ENCODE measurements at regions not wholly inside any gene's neighbourhood (a gene's known extent, or its start where the extent isn't known, plus 50 kb on each side); places are given as distances from the start of the nearest gene placed in this dataset.
"Not testable (repeated sequence)": the region's sequence is repeated elsewhere in the genome, so short reads cannot be mapped to it uniquely, and the experiment has no call there.

DNA sequence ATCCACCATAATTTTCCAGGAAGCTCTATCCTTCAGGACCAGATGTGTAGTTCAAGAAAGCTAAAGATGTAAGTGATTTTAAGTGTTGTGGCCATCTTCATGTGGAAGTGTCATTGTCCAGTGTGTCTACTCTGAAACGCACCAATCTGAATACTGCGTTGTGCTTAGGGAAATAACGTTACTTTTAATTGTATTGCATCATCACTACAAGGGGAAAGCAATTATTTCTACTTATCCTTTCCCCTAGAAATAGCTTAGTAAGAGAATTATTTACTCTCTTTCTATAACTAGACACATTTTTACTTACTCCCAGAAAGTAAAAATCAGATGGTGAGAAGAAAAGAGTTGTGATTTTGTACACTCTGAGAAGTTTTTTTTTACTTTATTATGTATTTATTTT is 102.4 kb upstream of the DLGAP1 start:
- no peak for DNase-seq (ENCODE audit: low read depth in 2 of 3, low spot score in 1 of 3)

DNA sequence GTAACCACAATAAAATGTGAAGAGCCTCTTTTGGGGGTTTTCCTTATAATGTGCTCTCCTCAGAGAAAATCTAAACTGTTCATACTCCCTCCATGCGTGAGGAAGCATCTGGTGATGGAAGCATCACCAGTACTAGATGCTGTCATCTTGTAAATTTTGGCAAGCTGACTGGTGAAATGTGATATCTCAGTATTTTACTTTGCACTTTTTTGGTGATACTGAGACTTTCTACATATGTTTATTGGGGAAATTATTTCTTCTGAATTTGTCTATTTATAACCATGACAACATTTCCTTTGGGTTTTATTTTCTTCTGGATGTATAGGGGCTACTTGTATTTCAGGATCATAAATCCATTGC is 95.9 kb upstream of the DLGAP1 start:
- DNase-seq (ENCODE audit: low read depth in 2 of 3, low spot score in 1 of 3): no peak

DNA sequence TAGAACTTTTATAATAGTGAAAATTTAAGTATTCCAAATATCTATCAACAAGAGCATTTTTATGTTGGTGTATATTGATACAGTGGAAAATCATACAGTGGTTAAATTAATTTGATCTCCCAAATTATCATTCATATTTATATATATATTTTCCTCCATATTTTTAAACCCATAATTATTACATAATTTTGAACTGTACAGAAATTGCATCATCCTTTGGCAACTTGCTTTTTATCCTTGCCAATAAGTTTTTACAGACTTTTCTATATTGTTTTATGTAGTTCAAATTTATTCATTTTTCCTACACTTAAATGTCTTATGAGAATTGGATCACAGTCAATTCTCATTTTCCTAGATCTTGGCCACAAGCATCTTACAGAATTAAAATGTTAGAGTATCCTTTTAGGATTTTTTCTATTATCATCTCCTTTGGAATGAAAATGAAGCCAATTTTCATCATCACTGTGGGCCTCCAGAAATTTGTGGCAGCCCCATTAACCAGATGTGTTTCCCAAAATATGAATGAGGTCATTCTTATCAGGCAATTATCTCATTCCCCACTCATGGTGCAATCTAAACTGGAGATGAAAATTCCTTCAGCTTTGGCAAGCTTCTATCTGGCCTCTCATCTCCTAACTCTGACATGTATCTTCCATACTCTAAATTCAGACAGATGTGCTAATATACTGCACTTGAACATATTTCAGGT is 94.2 kb upstream of the DLGAP1 start:
- no peak for DNase-seq (ENCODE audit: low read depth in 2 of 3, low spot score in 1 of 3)

DNA sequence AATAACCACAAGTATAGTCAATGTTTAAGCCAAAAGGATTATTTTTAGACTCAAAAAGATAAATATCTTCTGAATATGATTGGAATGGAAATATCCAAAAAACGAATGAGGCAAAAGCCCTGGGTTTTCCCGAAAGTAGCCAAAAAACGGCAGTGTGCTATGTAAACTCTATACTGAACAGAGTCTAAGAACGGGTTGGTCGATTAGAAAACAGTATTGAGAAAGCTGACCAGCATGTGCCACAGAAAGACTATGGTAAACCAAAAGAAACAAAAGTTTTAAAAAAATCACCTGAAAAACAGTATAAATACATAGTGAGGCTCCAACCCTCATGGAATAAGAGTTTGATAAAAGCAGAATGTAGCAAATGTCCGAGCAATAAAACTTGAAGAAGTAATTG is 92.0 kb upstream of the DLGAP1 start:
- DNase-seq (ENCODE audit: low read depth in 2 of 3, low spot score in 1 of 3): no peak

DNA sequence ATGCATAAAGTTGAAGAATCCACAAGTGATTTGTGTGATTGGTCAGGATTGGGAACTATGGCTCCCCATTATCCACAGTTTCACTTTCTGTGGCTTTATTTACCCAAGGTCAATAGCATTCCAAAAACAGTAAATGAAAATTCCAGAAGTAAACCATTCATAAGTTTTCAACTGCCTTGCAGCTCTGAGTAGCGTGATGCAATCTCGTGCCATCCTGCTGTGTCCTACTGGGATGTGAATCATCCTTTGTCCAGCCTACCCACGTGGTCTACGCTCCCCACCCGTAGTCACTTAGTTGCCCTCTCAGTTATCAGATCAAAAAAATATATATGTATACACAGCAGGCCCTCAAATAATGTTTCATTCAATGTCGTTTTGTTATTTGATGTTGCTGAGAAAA is 89.0 kb upstream of the DLGAP1 start:
- DNase-seq (ENCODE audit: low read depth in 2 of 3, low spot score in 1 of 3): no peak

DNA sequence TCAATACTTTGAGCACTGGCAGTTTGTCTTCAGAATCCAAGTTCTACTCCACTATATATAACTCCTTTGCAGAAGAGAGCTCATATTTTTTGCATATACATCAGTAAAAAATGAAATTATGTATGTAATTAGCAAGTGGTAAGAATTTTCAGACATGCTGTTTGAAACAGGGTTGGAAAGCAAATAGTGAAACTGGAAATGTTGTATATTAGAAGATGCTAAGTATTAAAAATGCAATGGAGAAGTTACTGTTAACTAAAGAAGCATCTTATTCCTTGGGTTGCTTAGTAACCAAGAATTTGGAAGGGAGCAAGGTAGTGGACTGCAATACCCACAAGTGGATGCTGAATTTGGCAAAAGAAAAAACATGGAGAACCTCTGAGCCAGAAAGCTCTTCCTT is 88.6 kb upstream of the DLGAP1 start:
- no peak for DNase-seq (ENCODE audit: low read depth in 2 of 3, low spot score in 1 of 3)

DNA sequence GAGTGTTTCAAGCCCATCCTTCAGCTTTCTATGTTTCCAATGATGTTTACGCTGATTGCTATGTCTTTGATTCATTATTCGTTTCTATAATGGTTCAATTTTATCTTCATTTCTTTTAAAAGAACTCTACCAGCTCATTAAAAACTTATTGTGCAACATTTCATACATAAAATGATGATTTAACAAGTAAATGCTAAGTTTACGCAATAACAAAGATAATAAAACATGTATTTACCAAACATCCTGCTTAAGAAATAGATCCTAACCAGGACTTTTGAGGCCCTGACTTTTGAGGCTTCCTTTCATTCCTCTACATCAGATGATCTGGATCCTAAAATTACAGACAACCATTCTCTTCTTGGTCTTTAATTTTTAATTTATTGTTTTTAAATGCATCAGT is 86.5 kb upstream of the DLGAP1 start:
- no peak for DNase-seq (ENCODE audit: low read depth in 2 of 3, low spot score in 1 of 3)

DNA sequence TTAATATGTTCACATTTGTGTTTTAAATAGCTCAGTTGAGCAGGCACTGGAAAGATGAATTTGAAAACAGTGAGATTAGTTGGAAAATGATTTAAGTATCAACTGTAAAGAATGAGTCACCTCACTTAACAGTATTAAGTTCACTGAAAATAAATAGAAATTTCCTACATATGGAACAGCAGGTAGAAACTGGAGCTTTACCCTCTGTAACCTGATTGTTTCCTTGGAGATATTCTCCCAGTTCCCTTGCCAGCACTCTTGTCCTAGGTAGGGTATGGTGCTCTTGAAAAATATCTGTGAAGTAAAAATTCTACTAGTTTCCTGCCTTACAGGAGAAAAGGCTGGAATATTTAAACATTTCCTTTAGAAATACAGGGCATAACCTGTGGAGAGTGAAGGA is 81.3 kb upstream of the DLGAP1 start:
- no peak for DNase-seq (ENCODE audit: low read depth in 2 of 3, low spot score in 1 of 3)

DNA sequence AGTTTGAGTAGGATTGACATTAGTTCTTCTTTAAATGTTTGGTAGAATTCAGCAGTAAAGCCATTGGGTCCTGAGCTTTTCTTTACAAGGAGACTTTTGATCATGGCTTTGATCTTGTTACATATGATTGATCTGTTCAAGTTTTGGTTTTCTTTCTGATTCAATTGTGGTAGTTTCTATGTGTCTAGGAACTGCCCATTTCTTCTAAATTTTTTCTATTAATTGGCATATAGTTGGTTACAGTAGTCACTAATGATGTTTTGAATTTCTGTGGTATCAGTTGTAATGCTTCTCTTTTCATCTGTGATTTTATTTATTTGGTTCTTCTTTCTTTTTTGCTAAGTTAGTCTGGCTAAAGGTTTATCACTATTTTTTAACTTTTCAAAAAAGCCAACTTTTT is 73.3 kb upstream of the DLGAP1 start:
- no peak for DNase-seq (ENCODE audit: low read depth in 2 of 3, low spot score in 1 of 3)

DNA sequence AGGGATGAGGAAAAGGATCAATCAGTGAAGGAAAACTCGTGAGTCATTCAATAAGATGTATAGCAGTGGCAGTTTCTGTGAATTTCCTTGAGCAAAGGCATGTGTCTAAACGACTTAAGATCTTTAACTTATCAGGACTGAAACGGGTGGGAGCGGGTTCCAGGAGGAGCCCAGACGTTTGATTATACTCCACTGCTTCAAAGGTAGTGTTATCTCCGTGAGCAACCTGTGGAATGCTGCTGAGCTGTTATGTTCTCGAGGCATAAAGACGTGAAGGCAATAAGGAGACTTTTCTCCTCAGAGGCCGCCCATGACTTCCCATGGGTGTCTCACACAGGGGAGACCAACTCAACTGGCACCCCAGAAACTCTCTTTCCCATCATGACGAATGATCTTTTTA is 72.7 kb upstream of the DLGAP1 start:
- not testable (repeated sequence) for DNase-seq (ENCODE audit: low read depth in 2 of 3, low spot score in 1 of 3)

DNA sequence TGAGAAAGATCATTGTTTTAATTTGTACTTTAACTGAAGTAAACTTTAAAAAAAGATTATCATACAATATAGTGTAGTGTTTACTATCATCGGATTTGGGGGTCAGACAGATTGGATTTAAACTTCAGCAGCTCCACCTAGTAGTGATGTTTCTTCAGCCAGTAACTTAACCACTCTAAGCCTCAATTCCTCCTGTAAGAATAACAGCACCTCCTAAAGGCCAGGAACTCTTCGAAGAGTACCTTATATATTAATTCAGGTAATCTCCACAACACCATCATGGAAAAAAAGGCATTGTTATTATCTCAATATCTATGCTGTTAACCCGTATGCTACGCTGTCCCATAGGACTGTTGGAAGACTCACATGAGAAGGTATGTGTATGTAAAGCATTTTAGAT is 69.0 kb upstream of the DLGAP1 start:
- DNase-seq (ENCODE audit: low read depth in 2 of 3, low spot score in 1 of 3): no peak

DNA sequence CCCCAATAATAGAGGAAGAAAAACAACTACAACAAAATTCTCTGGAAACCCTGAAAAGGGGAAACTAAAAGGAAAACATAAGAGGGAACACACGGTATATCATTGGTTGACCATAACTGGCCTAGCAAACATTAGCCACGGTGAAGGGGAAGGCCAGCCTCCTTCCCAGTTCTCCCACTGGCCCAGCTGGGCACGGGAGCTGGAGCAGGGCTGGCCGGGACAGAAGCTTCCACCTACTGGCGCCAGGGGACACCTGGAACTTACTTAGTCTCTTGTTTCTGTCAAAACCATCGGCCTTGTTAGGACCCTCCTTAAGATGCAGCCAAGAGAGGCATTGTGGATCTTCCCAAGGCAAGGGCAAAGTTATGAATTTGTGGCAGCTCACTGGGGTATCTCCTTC is 56.1 kb upstream of the DLGAP1 start:
- no peak for DNase-seq (ENCODE audit: low read depth in 2 of 3, low spot score in 1 of 3)

DNA sequence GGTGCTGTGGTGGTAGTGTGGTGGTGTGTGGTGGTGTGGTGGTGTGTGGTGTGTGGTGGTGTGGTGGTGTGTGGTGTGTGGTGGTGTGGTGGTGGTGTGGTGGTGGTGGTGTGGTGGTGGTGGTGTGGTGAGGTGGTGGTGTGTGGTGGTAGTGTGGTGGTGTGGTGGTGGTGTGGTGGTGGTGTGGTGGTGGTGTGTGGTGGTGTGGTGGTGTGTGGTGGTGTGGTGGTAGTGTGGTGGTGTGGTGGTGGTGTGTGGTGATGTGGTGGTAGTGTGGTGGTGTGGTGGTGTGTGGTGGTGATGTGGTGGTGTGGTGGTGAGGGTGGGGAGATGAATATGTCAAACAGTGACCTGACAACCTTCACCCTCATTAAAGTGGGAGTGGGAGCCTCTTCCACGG is 55.6 kb upstream of the DLGAP1 start:
- no peak for DNase-seq (ENCODE audit: low read depth in 2 of 3, low spot score in 1 of 3)

DNA sequence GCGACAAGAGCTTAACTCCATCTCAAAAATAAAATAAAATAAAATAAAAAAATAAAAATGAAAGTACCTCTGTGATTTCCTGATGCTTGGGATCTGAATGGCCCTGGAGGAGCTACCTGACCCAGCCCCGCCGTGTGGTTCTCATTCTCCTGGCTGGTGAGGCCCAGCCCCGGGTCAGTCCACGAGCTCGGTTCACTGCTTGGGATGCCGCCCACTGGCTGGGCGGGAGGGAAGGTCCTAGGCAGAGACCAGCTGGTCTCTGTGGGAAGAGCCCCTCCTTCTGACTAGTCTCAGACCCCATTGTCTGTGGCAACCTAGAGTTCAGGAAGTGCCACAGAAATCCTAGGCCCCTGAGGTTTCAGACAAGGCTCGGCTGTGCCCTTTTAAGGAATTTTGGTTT is 55.1 kb upstream of the DLGAP1 start:
- no peak for DNase-seq (ENCODE audit: low read depth in 2 of 3, low spot score in 1 of 3)

Data from stimulated activated CD4-positive, alpha-beta T cell treated with anti-CD3 and anti-CD28 coated beads, Interleukin-12 subunit alpha, Interleukin-12 subunit beta, amount 100 ng/mL, for 48 hours (primary cell).